WI38 (cell line): ENCODE measurements at regions not wholly inside any gene's neighbourhood (a gene's known extent, or its start where the extent isn't known, plus 50 kb on each side); places are given as distances from the start of the nearest gene placed in this dataset.

ENCODE experiments used
- H3K4me3 ChIP-seq: 2 replicates; pipeline ENCODE4 v1.5.1; 2011; ENCODE audit warnings: low read depth, mild to moderate bottlenecking, control low read depth, low read length
- TF ChIP-seq, protein P1 (sequence below): IDR thresholded peaks from 2 replicates; pipeline ENCODE4 v1.5.1; 2012; ENCODE audit warnings: low read depth, mild to moderate bottlenecking, control low read depth, low read length

DNA sequence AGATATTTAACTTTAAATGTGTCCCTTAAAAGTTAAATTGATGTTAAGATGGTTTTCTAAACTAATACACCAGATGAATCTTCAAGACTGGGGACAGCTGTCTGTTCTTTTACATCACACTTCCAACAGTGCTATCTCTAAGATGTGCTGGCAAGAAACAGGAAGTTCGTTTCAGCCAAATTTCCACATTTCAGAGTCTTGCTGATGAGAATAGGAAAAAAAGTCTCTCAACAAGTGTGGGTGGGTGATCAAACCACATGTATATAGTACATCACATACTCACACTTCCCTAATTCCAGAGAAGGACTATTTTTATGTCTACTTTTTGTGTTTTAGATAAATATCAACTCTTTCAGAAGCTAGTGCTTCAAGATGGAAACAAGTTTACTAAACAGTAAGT lies 1712.8 kb upstream of the TMEFF2 start:
- no peak overlapping the region for H3K4me3 ChIP-seq
- TF ChIP-seq, protein P1, sequence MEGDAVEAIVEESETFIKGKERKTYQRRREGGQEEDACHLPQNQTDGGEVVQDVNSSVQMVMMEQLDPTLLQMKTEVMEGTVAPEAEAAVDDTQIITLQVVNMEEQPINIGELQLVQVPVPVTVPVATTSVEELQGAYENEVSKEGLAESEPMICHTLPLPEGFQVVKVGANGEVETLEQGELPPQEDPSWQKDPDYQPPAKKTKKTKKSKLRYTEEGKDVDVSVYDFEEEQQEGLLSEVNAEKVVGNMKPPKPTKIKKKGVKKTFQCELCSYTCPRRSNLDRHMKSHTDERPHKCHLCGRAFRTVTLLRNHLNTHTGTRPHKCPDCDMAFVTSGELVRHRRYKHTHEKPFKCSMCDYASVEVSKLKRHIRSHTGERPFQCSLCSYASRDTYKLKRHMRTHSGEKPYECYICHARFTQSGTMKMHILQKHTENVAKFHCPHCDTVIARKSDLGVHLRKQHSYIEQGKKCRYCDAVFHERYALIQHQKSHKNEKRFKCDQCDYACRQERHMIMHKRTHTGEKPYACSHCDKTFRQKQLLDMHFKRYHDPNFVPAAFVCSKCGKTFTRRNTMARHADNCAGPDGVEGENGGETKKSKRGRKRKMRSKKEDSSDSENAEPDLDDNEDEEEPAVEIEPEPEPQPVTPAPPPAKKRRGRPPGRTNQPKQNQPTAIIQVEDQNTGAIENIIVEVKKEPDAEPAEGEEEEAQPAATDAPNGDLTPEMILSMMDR: no peak

DNA sequence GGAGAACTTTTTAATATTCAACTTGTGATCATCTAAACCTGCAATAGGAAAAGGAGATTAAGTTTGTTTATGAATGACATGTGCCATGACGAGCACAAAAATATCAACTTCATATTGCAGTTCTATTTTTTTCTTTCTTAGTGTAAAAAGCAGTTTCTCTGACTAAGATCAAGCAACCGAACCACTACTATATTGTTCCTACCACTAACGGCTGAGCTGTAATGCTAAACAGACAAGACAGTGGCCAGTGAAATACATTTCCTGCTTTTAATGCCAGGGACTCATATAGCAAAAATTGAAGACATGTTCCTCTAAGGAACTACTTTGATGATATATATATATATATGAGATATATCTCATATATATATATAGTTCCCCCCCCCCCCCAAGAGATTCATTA lies 1705.6 kb upstream of the TMEFF2 start:
- H3K4me3 ChIP-seq: no peak overlapping the region
- TF ChIP-seq, protein P1: no peak

- H3K4me3 ChIP-seq: no peak overlapping the region
- TF ChIP-seq, protein P1: no peak
These were observed 1700.5 kb upstream of the TMEFF2 start for GRCh38 chr2:193895226-193895625.

- no peak overlapping the region for H3K4me3 ChIP-seq
- TF ChIP-seq, protein P1: no peak
These were observed 1699.3 kb upstream of the TMEFF2 start for GRCh38 chr2:193894081-193894480.

GRCh38 chr2:193891023-193891422 lies 1696.3 kb upstream of the TMEFF2 start:
- TF ChIP-seq, protein P1: no peak
- no peak overlapping the region for H3K4me3 ChIP-seq

GRCh38 chr2:193885419-193885818 lies 1690.7 kb upstream of the TMEFF2 start:
- TF ChIP-seq, protein P1: no peak
- H3K4me3 ChIP-seq: no peak overlapping the region

GRCh38 chr2:193883820-193884219 lies 1689.1 kb upstream of the TMEFF2 start:
- TF ChIP-seq, protein P1: no peak
- no peak overlapping the region for H3K4me3 ChIP-seq
